Endodermal cell (in vitro differentiated cells): ENCODE measurements at regions not wholly inside any gene's neighbourhood (a gene's known extent, or its start where the extent isn't known, plus 50 kb on each side); places are given as distances from the start of the nearest gene placed in this dataset.

Source experiments
- DNase-seq: peaks from one replicate; pipeline ENCODE4 v3.0.0-alpha.2; 2017
- H3K27ac ChIP-seq: 2 replicates; pipeline ENCODE4 v1.5.1; 2013; ENCODE audit warnings: mild to moderate bottlenecking, low read depth, low read length, moderate library complexity
- H3K27me3 ChIP-seq: 2 replicates; pipeline ENCODE4 v1.6.1; 2013; ENCODE audit warnings: mild to moderate bottlenecking, low read length, moderate library complexity; ENCODE audit not compliant: insufficient read depth, control insufficient read depth, poor library complexity, severe bottlenecking
- H3K36me3 ChIP-seq: 2 replicates; pipeline ENCODE4 v1.7.0; 2013; ENCODE audit warnings: mild to moderate bottlenecking, low read length, moderate library complexity; ENCODE audit not compliant: control insufficient read depth, insufficient read depth
- H3K4me1 ChIP-seq: one replicate; pipeline ENCODE4 v1.7.0; 2013; ENCODE audit warnings: low read length; ENCODE audit not compliant: control insufficient read depth, insufficient read depth
- H3K4me3 ChIP-seq: 2 replicates; pipeline ENCODE4 v1.5.1; 2013; ENCODE audit warnings: mild to moderate bottlenecking, low read length, moderate library complexity
- H3K9ac ChIP-seq: 2 replicates; pipeline ENCODE4 v1.6.1; 2013; ENCODE audit warnings: mild to moderate bottlenecking, low read length, moderate library complexity; ENCODE audit not compliant: poor library complexity, severe bottlenecking; ENCODE audit errors: extremely low read depth
- H3K9me3 ChIP-seq: 2 replicates; pipeline ENCODE4 v1.6.1; 2013; ENCODE audit warnings: mild to moderate bottlenecking, low read length, moderate library complexity; ENCODE audit not compliant: control insufficient read depth
- H3K27ac Mint-ChIP-seq: 2 replicates; pipeline ENCODE4 v1.8.0; 2020; ENCODE audit warnings: mixed read lengths
- H3K27me3 Mint-ChIP-seq: 2 replicates; pipeline ENCODE4 v1.8.0; 2021; ENCODE audit warnings: mild to moderate bottlenecking, mixed read lengths; ENCODE audit not compliant: insufficient read depth
- H3K36me3 Mint-ChIP-seq: 2 replicates; pipeline ENCODE4 v1.8.0; 2020; ENCODE audit warnings: low read depth, mixed read lengths
- H3K4me1 Mint-ChIP-seq: 2 replicates; pipeline ENCODE4 v1.8.0; 2020; ENCODE audit warnings: mixed read lengths
- H3K4me3 Mint-ChIP-seq: 2 replicates; pipeline ENCODE4 v1.8.0; 2020; ENCODE audit warnings: mild to moderate bottlenecking, moderate library complexity, mixed read lengths
- H3K9me3 Mint-ChIP-seq: 2 replicates; pipeline ENCODE4 v1.8.0; 2020; ENCODE audit warnings: mild to moderate bottlenecking, mixed read lengths
- CTCF ChIP-seq: fragments of 200-600 bp; sonication (generic); conservative IDR thresholded peaks from 2 replicates; pipeline ENCODE4 v1.5.0; 2021; ENCODE audit warnings: antibody characterized with exemption, mild to moderate bottlenecking
- WGBS, 2 experiments: methylation state at CpG; one replicate each; pipeline versions ENCODE4 v1.1.5 to v1.1.7; 2013; ENCODE audit warnings: missing lambda C conversion rate in 2 of 2, mixed read lengths in 1 of 2; ENCODE audit not compliant: insufficient coverage in 1 of 2, insufficient read length in 1 of 2; 5-methylcytosine and 5-hydroxymethylcytosine counted together

- Histone ChIP-seq H3K4me1 (peaks cover 13% of the 10 kb centered on the region), H3K36me3 (no peaks in the 10 kb centered on the region), H3K27me3 (no peaks in the 10 kb centered on the region), H3K27ac (no peak overlapping the region), H3K9me3 (no peaks in the 10 kb centered on the region), H3K9ac (no peak overlapping the region), H3K4me3 (no peak overlapping the region)
- no peaks in the 10 kb centered on the region for H3K9me3 Mint-ChIP-seq
- H3K36me3 Mint-ChIP-seq, result no peaks in the 10 kb centered on the region
- H3K27me3 Mint-ChIP-seq, result peaks cover 18% of the 10 kb centered on the region
- WGBS, 2 experiments, result 80 to 100% methylated on average over 1 to 2 of the region's 2 CpGs
- no peak overlapping the region for H3K4me3 Mint-ChIP-seq
- TF ChIP-seq CTCF, result no peak
- H3K27ac Mint-ChIP-seq, result peak overlapping the region; percentile 44
- H3K4me1 Mint-ChIP-seq, result peaks cover 55% of the 10 kb centered on the region
- DNase-seq, result no peak
Measured at GRCh38 chr4:128639541-128640270, 169.8 kb upstream of the JADE1 start.

- Mint-ChIP-seq H3K4me1 (peaks cover 61% of the 10 kb centered on the region), H3K27ac (no peak overlapping the region)
Measured at GRCh38 chr4:128636906-128637305, 172.6 kb upstream of the JADE1 start.

GRCh38 chr4:128635955-128636560 is 173.4 kb upstream of the JADE1 start:
- Mint-ChIP-seq H3K4me3 (no peak overlapping the region), H3K27me3 (peaks cover 40% of the 10 kb centered on the region), H3K36me3 (no peaks in the 10 kb centered on the region), H3K4me1 (peaks cover 55% of the 10 kb centered on the region), H3K27ac (peak overlapping the region; percentile 77), H3K9me3 (no peaks in the 10 kb centered on the region)
- TF ChIP-seq CTCF, result no peak
- Histone ChIP-seq H3K4me3 (peak overlapping the region; percentile 64), H3K9me3 (no peaks in the 10 kb centered on the region), H3K4me1 (peaks cover 13% of the 10 kb centered on the region), H3K27me3 (no peaks in the 10 kb centered on the region), H3K27ac (peak overlapping the region; percentile 26), H3K9ac (peak overlapping the region; percentile 9), H3K36me3 (no peaks in the 10 kb centered on the region)
- 62 to 73% methylated on average over 4 to 5 of the region's 5 CpGs for WGBS, 2 experiments
- peak; percentile 74 for DNase-seq

More at GRCh38 chr4:128636906-128637305, 172.6 kb upstream of the JADE1 start:
- no peak overlapping the region for H3K9ac ChIP-seq
- H3K27me3 ChIP-seq, result no peaks in the 10 kb centered on the region
- Mint-ChIP-seq H3K4me3 (no peak overlapping the region), H3K27me3 (peaks cover 37% of the 10 kb centered on the region), H3K36me3 (no peaks in the 10 kb centered on the region), H3K9me3 (no peaks in the 10 kb centered on the region)
- no peak overlapping the region for H3K27ac ChIP-seq
- H3K4me1 ChIP-seq, result peaks cover 13% of the 10 kb centered on the region
- DNase-seq, result no peak
- WGBS, 2 experiments, result 60 to 70% methylated on average over 2 of the region's 2 CpGs
- no peaks in the 10 kb centered on the region for H3K9me3 ChIP-seq
- no peak overlapping the region for H3K4me3 ChIP-seq
- no peaks in the 10 kb centered on the region for H3K36me3 ChIP-seq
- TF ChIP-seq CTCF, result no peak
